Ammon's horn (tissue), 1 donor: ENCODE measurements at regions not wholly inside any gene's neighbourhood (a gene's known extent, or its start where the extent isn't known, plus 50 kb on each side); places are given as distances from the start of the nearest gene placed in this dataset.
A peak's percentile ranks its signal among the peaks of the same experiment; 100 is the strongest.

Experiments
- DNase-seq: peaks from one replicate; pipeline ENCODE4 v3.0.0-alpha.2; 2016; ENCODE audit warnings: low spot score

DNA sequence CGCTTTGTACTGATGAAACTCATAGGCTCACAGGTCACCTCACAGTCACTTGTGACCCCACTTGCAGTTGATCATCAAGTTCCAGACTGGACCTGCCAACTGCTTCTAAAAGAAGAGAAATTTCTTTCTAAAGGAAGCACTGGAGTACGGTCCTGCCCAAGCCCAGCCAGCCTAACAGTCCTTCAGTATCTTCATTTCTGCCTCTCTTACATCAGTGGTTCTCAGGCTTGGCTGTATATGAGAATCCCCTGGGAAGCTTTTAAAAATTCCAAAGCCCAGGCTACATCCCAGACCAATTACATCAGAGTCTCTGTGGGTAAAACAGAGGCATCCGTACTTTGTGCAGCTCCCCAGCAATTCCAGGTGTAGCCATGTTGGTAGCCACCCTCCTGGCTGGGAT, 282.1 kb downstream of the NFIB start:
- DNase-seq: no peak

DNA sequence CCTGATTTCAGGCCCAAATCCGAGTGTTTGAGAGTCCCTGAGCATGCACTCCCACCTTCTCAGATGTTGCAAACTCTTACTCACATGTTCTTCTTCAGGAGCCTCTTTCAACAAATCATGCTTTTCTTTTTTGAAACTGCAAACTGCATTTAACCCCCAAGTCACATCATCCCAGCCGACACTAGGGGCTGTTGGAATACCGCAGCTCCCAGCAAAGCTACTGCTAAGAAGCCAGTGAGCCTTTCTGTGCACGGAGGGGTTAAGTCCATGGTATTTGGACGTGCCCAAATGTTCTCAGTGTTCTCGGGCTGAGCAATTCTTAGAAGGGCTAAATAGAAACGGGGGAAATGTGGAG, 282.9 kb downstream of the NFIB start:
- DNase-seq: no peak

- no peak for DNase-seq
These were observed 283.4 kb downstream of the NFIB start for GRCh38 chr9:14030375-14031059.

GRCh38 chr9:14029806-14030374, 284.1 kb downstream of the NFIB start:
- no peak for DNase-seq

DNA sequence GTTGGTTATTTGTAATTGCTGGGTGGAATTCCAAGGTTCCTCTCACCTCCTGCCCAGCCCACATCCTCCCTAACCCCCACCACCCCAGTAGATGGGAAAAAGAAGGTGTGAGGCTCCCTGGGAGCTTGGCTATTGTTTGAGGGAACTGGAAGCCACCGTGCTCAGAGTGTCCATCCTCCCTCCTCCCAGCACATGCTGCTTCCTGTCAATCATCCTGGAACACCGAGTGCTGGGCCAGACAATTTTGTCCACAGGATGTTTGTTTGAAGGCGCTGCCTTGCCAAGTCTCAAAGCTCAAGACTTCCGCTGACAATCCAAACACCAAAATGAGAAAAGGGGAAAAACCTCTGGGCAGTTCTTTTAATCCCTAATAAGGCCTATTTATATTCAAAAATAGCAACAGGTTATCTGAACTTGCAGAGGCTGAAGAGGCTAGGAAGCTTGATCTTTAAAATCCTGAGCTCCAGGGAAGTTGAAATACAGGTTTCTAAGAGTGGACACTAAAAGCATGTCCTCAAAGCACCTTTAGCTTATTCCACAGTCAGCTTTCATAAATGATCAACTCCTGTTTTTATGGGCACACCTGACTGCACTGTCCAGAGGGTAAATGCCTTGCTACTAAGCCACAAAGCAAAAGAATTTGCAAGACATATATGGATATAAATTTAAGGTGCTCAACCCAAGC, 286.7 kb downstream of the NFIB start:
- no peak for DNase-seq

DNA sequence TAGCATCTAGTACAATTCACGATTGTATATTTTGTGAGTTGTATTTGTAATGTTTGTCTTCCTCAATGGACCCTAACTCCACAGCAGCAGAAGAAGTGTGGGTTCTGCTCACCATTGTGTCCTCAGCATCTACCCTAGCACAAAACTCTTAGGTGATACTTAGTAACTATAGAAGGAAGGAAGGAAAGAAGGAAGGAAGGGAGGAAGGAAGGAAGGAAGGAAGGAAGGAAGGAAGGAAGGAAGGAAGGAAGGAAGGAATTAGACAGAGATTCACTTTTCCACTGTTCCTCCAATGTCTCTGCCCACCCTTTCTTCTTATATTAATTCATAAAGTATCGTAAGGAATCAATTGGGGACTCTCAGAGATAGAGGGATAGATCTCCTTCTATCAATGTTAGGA, 288.2 kb downstream of the NFIB start:
- no peak for DNase-seq

GRCh38 chr9:14023285-14023684, 290.7 kb downstream of the NFIB start:
- DNase-seq: no peak

- no peak for DNase-seq
These were observed 291.9 kb downstream of the NFIB start for GRCh38 chr9:14021871-14022525.

DNA sequence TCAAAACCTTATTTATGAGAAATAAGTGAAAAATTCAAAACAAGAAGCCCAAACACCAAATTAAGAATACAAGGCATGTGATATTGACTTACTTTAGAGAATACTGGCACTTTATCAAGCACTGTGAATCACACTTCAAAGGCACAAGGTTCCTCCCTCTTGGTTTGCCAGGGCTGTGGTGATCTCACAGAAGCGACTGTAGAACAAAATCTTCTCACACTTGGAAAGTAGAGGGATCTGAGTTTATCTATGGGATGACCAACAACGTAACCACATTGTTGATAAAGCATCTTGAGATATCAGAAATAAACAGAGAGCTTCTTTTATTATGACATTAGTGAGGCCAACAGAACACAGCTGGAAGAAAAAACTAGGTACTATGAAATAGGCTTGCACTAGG, 295.9 kb downstream of the NFIB start:
- DNase-seq: no peak

DNA sequence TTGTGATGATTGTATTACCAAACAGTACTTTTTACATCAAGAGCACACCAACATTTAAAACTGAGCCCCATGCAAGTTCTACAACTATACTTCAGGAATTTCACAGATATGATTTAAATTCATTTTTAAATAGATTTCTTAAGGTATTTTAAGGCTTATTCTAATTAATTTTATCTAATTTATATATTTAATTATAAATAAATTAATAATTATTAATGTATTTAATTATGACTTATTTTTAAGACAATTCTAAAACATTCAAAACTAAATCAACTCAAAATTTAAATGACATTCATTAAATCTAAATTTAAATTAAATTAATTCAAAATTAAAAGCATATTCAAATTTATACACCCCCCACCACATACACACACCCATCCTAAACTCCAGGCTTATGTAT, 299.2 kb downstream of the NFIB start:
- no peak for DNase-seq

DNA sequence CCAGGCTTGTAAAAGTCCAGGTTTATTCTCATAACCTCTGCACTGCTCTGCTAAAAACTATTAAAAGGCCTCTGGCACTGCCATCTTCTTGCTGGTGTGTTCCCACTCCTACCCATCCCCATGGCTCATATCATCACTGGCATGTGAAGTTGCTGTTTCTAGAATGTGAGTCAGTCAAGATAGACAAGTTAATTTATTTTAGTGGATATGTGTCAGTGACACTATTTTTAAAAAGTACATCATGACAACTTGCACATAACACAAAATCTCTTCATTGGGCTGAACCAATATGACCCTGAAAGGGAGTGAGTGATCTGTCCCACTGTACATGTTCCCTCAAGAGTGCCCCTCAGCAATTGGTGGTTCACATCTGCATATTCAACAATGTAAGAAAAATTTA, 299.7 kb downstream of the NFIB start:
- DNase-seq: peak; percentile 16

- DNase-seq: no peak
These were observed 302.0 kb downstream of the NFIB start for GRCh38 chr9:14011799-14012560.

GRCh38 chr9:14007190-14007769, 306.7 kb downstream of the NFIB start:
- DNase-seq: no peak

GRCh38 chr9:14006386-14007187, 307.4 kb downstream of the NFIB start:
- DNase-seq: no peak

GRCh38 chr9:14004110-14004509, 309.8 kb downstream of the NFIB start:
- DNase-seq: no peak

- DNase-seq: no peak
These were observed 319.7 kb downstream of the NFIB start for GRCh38 chr9:13994240-13994639.

DNA sequence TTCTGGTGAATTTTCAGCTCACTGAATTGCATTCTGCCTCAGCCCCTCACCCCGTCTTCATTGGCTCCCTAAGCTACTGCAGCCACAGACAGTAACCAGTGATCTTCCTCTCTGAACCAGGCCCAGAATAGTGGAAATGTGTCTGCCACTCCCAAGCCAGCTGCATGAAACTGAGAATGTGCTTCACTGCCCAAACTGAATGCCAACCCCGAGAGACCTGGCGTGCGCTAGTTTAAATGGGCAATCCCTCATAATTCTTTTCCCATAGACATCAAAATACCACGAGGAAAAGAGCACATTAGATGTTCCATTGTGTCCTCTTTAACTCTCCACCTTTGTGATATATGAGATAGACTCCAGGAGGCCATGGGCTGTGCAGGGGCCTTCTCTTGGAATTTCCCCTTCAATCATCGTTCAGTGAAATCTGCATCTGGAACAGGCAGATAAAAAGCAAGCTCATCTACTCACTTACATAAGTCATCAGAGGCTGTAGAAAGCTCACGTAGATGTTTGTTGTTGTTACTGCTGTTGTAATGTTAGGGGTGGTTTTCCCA, 320.2 kb downstream of the NFIB start:
- no peak for DNase-seq

GRCh38 chr9:13992138-13993088, 321.5 kb downstream of the NFIB start:
- DNase-seq: no peak

DNA sequence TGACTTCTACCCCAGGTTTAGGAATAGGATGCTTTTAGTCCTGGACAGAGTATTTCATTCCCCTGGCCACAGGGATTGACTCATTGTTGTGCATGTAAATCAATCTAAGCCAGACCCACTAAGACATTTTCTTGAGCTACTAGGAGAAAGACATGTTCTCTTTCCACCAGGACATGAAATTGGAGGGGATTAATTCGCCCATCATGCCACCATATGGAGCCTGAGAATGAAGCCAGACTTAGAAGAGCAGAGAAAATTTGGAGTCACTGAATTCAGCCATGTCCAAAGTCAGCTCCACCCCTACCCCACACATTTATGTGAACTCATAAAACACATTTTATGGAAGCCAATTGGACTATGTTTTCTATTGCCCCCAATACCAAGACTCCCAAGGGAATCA, 322.5 kb downstream of the NFIB start:
- DNase-seq: no peak

DNA sequence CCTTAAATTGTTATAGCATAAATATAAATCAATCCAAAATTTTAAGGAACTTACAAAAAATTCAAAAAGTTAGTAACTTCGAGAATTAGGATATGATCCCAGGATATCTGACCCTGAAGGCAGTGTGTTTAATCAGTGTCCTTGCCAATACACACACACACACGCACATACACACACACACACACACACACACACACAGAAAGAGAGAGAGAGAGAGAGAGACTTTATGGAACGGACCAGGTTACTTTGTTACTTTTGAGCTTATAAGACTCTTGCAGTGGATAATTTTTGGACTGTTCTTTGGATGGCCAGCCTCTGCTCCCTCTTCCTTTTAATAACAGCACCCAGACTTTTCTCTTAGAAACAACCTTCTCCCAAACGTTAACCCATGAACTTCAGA, 322.9 kb downstream of the NFIB start:
- DNase-seq: no peak
